Lower leg skin (tissue), 3 donors: ENCODE measurements at regions not wholly inside any gene's neighbourhood (a gene's known extent, or its start where the extent isn't known, plus 50 kb on each side); places are given as distances from the start of the nearest gene placed in this dataset.

ENCODE experiments used
- CTCF ChIP-seq, 3 donors: fragments of 450-650 bp; IDR thresholded peaks; one replicate each; pipeline ENCODE4 v1.5.1; 2016; ENCODE audit warnings: antibody characterized with exemption in 3 of 3, mild to moderate bottlenecking in 3 of 3, moderate library complexity in 2 of 3
- POLR2A ChIP-seq, 2 donors: fragments of 450-650 bp; IDR thresholded peaks; one replicate each; pipeline ENCODE4 v1.6.1; 2016 to 2017; ENCODE audit warnings: antibody characterized with exemption in 2 of 2, mild to moderate bottlenecking in 1 of 2, moderate library complexity in 1 of 2

GRCh38 chr4:175884048-175884447, 72.0 kb upstream of the GPM6A start:
- TF ChIP-seq CTCF (IDR thresholded peaks at IDR 0.05) (no peak), POLR2A (IDR thresholded peaks at IDR 0.05) (no peak)
